SJCRH30 (cell line): ENCODE measurements at regions not wholly inside any gene's neighbourhood (a gene's known extent, or its start where the extent isn't known, plus 50 kb on each side); places are given as distances from the start of the nearest gene placed in this dataset.

ENCODE experiments used
- DNase-seq, 2 experiments: peaks; one replicate each; pipeline ENCODE4 v3.0.0-alpha.2; 2015 to 2020
- H3K27ac ChIP-seq: fragments of 250-450 bp; sonication (Bioruptor Pico); 2 replicates; pipeline ENCODE4 v1.5.1; 2020; ENCODE audit warnings: mild to moderate bottlenecking, moderate library complexity
- H3K27me3 ChIP-seq: fragments of 250-450 bp; sonication (Bioruptor Pico); 2 replicates; pipeline ENCODE4 v1.5.1; 2020; ENCODE audit warnings: mild to moderate bottlenecking, moderate library complexity
- H3K36me3 ChIP-seq: fragments of 250-450 bp; sonication (Bioruptor Pico); 2 replicates; pipeline ENCODE4 v1.5.1; 2020; ENCODE audit warnings: mild to moderate bottlenecking, moderate library complexity
- H3K4me1 ChIP-seq: fragments of 250-450 bp; sonication (Bioruptor Pico); 2 replicates; pipeline ENCODE4 v1.5.1; 2020; ENCODE audit warnings: mild to moderate bottlenecking, moderate library complexity
- H3K4me3 ChIP-seq: fragments of 250-450 bp; sonication (Bioruptor Pico); 2 replicates; pipeline ENCODE4 v1.5.1; 2020; ENCODE audit warnings: mild to moderate bottlenecking, moderate library complexity
- H3K9me3 ChIP-seq: fragments of 250-450 bp; sonication (Bioruptor Pico); replicated peaks from 2 replicates; pipeline ENCODE4 v1.5.1; 2020; ENCODE audit warnings: mild to moderate bottlenecking, moderate library complexity

DNA sequence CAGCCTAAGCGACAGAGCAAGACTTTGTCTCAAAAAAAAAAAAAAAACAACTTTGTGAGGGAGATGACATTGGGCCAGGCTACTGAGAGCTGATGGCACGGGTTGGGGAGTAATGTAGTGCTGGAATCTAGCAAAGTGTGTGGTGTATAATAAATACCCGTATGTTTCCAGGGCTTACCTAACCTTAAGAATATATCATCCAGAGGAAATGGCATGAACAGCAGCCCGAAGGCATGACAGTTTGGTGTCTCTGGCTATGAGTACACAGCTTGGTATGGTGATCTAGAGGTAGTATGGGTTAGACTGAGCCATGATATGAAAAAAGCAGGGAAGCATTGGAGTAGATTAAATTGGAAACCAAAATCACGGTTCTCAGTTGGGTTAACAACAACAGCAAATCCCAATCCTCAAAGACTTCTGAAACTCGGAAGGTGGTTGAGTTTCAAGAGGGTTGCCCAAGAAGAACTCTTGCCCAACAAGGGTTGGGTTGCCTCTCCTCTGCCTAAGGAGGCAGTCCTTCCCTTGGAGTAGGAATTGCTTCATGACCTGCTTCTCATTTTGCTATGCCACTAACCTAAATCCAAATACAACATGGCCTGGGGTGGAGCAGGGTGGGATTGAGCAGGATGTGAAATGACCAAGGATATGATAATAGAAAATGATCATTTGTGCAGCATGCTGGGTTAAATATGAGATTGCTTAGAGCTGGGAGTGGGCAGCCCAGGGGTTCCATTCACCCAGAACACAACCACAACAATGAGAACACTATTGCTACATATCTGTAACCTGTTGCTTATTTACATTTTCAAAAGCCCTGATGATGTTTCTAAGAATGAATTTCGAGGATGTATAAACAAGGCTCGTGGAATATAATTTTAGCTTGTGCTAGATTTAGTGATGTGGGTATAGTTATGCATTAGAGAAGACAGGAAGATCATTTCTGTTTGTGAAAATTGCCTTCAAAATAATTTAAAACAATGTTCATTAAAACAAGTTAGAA is 64.6 kb upstream of the ZFR start:
- Histone ChIP-seq H3K36me3 (no peaks in the 10 kb centered on the region), H3K27ac (no peak overlapping the region), H3K4me1 (peaks cover 29% of the 10 kb centered on the region), H3K4me3 (no peak overlapping the region), H3K9me3 (peaks cover 2% of the 10 kb centered on the region; the same call in 1 of the 2 replicates), H3K27me3 (no peaks in the 10 kb centered on the region)
- no peak for DNase-seq

DNA sequence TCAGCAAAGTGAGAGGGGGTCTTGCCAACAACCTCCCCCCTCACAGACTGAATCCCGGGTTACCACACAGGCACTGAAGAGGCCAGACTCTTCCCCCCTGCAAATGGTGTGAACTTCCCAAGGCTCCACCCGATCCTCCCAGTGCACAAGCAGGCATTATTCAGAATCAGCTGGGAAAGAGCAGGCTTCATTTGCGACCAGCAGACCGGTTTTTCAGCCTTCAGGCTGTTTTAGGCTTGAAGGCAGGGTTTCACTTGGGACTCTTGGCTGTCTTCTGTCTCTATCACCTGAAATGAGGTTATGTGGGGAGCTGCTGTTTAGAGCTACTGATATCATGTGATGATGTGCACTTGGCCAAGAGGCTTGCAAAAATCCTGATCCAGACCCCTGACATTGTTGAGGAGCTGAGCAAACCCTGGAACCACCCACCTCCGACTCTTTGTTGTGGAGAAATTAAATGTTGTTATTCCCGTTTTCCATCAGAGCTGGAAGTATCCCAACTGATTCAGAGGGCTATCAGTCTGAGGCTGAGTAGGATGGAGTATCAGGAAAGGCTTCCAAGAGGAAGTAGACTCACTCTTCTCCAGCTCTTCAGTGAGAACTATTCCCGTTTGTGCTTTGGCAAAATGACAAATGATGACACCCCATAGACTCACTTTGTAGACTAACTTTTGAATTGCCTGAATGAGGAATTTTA is 63.3 kb upstream of the ZFR start:
- peaks cover 38% of the 10 kb centered on the region for H3K4me1 ChIP-seq
- no peak overlapping the region for H3K27ac ChIP-seq
- H3K9me3 ChIP-seq, result no peaks in the 10 kb centered on the region
- no peak overlapping the region for H3K4me3 ChIP-seq
- no peaks in the 10 kb centered on the region for H3K27me3 ChIP-seq
- DNase-seq, result no peak
- H3K36me3 ChIP-seq, result no peaks in the 10 kb centered on the region

DNA sequence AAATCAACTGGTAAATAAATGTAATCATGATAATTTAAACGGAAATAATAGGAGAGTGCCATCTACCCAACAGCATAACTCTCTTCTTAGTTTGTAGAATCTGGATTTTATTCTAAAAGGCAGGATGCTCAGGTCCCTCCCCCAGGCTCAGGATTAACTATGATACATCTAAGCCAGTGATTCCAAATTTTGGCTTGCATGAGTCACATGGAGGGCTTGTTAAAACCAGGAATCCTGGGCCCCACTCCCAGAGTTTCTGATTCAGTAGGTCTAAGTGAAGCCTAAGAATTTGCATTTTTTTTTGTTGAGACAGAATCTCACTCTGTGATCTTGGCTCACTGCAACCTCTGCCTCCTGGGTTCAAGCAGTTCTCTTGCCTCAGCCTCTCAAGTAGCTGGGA is 62.3 kb upstream of the ZFR start:
- Histone ChIP-seq H3K27me3 (no peaks in the 10 kb centered on the region), H3K4me1 (peaks cover 40% of the 10 kb centered on the region), H3K4me3 (no peak overlapping the region), H3K36me3 (no peaks in the 10 kb centered on the region), H3K9me3 (no peaks in the 10 kb centered on the region), H3K27ac (peak overlapping the region; percentile 81)
- DNase-seq, result peak in 1 of 2 experiments; percentile 28

DNA sequence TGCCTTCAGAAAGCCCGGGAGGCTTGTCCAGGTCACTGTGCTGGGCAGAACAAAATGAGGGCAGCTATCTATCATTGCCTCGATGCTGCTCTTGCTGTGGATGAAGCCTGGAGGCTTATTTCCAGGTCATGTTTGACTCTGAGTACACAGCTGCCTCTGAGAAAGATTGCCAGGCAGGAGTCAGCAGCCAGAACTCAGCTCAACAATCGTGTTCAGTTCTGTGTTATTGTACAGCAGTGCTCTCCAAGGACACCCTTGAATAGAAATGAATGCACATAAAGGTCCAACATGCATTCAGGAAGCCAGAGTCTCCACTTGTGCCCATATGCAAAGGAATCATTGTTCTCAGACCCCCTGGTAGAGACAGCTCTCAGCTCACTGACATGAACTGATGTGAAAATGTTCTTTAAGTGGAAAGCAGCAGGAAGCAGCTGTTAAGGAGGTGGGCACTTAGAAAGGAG is 61.7 kb upstream of the ZFR start:
- peaks cover 40% of the 10 kb centered on the region for H3K4me1 ChIP-seq
- H3K27me3 ChIP-seq, result no peaks in the 10 kb centered on the region
- no peaks in the 10 kb centered on the region for H3K36me3 ChIP-seq
- peak; percentile 36 to 80 for DNase-seq
- H3K9me3 ChIP-seq, result no peaks in the 10 kb centered on the region
- peak overlapping the region; percentile 81 for H3K27ac ChIP-seq
- H3K4me3 ChIP-seq, result peak overlapping the region; percentile 30

- Histone ChIP-seq H3K4me3 (peak overlapping the region; percentile 30), H3K4me1 (peaks cover 40% of the 10 kb centered on the region), H3K9me3 (no peaks in the 10 kb centered on the region), H3K27ac (peak overlapping the region; percentile 81), H3K36me3 (no peaks in the 10 kb centered on the region), H3K27me3 (no peaks in the 10 kb centered on the region)
- no peak for DNase-seq
These were observed 61.2 kb upstream of the ZFR start for GRCh38 chr5:32505756-32506155.

- peak overlapping the region; percentile 81 for H3K27ac ChIP-seq
- no peaks in the 10 kb centered on the region for H3K9me3 ChIP-seq
- H3K27me3 ChIP-seq, result no peaks in the 10 kb centered on the region
- no peaks in the 10 kb centered on the region for H3K36me3 ChIP-seq
- peak overlapping the region; percentile 30 for H3K4me3 ChIP-seq
- peaks cover 40% of the 10 kb centered on the region for H3K4me1 ChIP-seq
- peak; percentile 94 to 96 for DNase-seq
These were observed 60.6 kb upstream of the ZFR start for GRCh38 chr5:32504989-32505596.

- Histone ChIP-seq H3K36me3 (no peaks in the 10 kb centered on the region), H3K4me3 (peak overlapping the region; percentile 30), H3K27ac (peak overlapping the region; percentile 81), H3K27me3 (no peaks in the 10 kb centered on the region), H3K9me3 (no peaks in the 10 kb centered on the region), H3K4me1 (peaks cover 40% of the 10 kb centered on the region)
- DNase-seq, result no peak
These were observed 59.9 kb upstream of the ZFR start for GRCh38 chr5:32504329-32504988.

- no peak overlapping the region for H3K4me3 ChIP-seq
- no peaks in the 10 kb centered on the region for H3K36me3 ChIP-seq
- H3K9me3 ChIP-seq, result no peaks in the 10 kb centered on the region
- H3K27me3 ChIP-seq, result no peaks in the 10 kb centered on the region
- H3K27ac ChIP-seq, result peak overlapping the region; percentile 81; the same call in 1 of the 2 replicates
- H3K4me1 ChIP-seq, result peaks cover 40% of the 10 kb centered on the region
- DNase-seq, result peak; percentile 85 to 94
These were observed 58.7 kb upstream of the ZFR start for GRCh38 chr5:32503261-32503660.

- no peak overlapping the region for H3K4me3 ChIP-seq
- H3K27me3 ChIP-seq, result no peaks in the 10 kb centered on the region
- no peaks in the 10 kb centered on the region for H3K36me3 ChIP-seq
- no peak overlapping the region for H3K27ac ChIP-seq
- no peaks in the 10 kb centered on the region for H3K9me3 ChIP-seq
- peaks cover 30% of the 10 kb centered on the region for H3K4me1 ChIP-seq
- DNase-seq, result no peak
These were observed 56.8 kb upstream of the ZFR start for GRCh38 chr5:32501071-32502002.

DNA sequence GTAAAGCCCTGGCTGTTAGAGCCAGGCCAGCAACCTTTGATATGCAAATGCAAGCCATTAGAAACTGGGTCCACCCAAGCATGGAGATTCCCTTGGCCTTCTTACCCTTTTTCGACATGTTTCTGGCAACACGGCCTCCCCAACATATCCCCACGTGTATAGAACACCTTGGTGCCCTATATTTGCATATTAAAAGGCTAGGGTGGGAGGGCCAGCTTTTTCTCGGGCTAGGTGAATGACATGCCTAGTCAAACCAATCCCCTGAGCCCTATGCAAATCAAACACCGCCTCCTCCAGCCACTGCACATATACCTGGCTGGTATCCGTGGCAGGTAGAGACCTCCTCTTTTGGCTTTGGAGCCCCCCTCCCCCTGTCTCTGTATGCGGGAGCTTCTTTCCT is 55.6 kb upstream of the ZFR start:
- H3K27me3 ChIP-seq, result no peaks in the 10 kb centered on the region
- H3K4me1 ChIP-seq, result peaks cover 20% of the 10 kb centered on the region
- no peaks in the 10 kb centered on the region for H3K36me3 ChIP-seq
- H3K9me3 ChIP-seq, result no peaks in the 10 kb centered on the region
- H3K27ac ChIP-seq, result no peak overlapping the region
- no peak overlapping the region for H3K4me3 ChIP-seq
- DNase-seq, result no peak

DNA sequence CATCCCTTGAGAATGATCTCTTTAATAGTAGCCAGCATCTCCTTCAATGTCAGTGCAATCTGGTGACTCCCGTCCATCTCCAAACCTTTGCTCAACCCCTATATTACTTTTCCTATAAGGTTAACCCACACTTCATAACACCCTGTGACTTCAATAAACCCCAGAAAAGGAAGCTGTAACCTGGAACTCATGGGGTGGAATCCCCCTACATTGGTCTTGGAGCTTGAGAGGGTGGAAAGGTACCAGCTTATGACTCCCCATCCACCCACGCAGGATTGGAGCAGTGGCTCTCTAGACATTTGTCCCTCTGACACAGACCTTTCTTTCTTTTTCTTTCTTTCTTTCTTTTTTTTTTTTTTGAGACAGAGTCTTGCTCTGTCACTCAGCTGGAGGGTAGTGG is 54.7 kb upstream of the ZFR start:
- Histone ChIP-seq H3K4me1 (peaks cover 13% of the 10 kb centered on the region), H3K36me3 (no peaks in the 10 kb centered on the region), H3K4me3 (no peak overlapping the region), H3K27ac (no peak overlapping the region), H3K9me3 (no peaks in the 10 kb centered on the region), H3K27me3 (no peaks in the 10 kb centered on the region)
- no peak for DNase-seq

DNA sequence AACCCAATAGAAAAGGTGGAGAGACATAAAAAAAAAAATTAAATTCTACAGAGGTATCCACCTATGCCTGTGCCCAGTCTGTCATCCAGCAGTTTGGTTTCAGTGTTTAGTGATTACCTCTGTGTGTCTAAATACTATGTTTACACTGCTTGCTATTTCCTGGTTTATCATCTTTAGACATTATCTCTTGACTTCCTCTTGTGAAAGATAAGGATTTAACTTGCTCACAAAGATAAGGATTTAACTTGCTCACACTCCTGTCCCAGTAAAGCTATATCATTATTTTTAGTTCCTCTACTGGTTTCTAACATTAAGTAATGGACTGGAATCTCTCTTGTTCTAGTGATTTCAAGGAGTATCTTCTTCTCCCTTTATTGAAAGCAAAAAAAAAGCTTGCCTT is 53.9 kb upstream of the ZFR start:
- Histone ChIP-seq H3K4me1 (peaks cover 6% of the 10 kb centered on the region), H3K4me3 (no peak overlapping the region), H3K36me3 (no peaks in the 10 kb centered on the region), H3K9me3 (no peaks in the 10 kb centered on the region), H3K27ac (no peak overlapping the region), H3K27me3 (no peaks in the 10 kb centered on the region)
- no peak for DNase-seq

GRCh38 chr5:32496104-32496503 is 51.6 kb upstream of the ZFR start:
- no peak for DNase-seq
- no peaks in the 10 kb centered on the region for H3K36me3 ChIP-seq
- 0 out of 2 replicates have a peak, but pooled peaks cover 4% of the 10 kb centered on the region for H3K4me1 ChIP-seq
- H3K4me3 ChIP-seq, result no peak overlapping the region
- H3K27me3 ChIP-seq, result no peaks in the 10 kb centered on the region
- no peaks in the 10 kb centered on the region for H3K9me3 ChIP-seq
- no peak overlapping the region for H3K27ac ChIP-seq
